Femur (tissue), 1 donor: ENCODE measurements at regions not wholly inside any gene's neighbourhood (a gene's known extent, or its start where the extent isn't known, plus 50 kb on each side); places are given as distances from the start of the nearest gene placed in this dataset.

Experiments
- DNase-seq: peaks from one replicate; pipeline ENCODE4 v3.0.0-alpha.2; 2017

DNA sequence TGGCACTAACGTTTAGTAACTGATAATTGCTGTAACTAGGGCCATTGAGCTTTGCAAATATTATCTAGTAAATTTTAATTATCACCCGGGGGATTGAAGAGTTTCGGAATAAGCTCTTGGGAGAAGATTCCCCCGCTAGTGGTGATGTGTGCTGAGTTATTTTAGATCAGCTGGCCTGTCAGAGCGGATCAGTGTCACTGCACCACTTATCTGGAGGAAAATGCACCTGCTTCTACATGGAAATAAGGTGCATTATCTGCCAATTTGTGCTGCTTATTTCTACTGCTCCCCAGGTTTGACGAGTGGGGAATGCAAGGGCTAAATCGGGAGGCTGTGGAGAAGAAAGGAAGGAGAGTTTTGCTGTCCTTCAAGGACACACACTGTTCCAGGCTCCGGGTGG lies 518.6 kb downstream of the TLE4 start:
- DNase-seq, result no peak

DNA sequence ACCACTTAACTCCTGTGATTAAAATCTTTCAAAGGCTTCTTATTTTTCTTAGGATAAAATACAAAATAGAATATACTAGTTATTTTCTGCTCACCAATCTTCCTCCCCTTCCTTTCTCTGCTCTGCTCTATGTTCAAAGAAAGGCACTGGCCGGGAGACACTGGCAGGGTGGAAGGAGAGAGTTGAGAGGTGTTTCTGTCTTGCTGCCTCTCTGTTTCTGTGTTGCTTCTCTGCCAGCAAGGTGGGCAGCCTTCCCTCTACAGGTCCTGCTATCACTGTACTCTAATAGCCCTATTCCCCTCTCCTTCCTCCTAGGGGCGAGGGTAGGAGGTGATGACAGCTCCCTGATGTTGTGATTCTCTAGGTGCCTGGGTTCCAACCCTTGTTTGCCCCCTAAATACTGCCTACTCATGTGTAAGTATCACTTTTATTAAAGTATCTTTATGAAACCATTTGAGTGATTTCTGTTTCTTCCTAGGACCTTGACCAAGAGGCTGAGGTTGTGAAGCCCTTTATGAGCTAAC lies 515.1 kb downstream of the TLE4 start:
- DNase-seq, result no peak

DNA sequence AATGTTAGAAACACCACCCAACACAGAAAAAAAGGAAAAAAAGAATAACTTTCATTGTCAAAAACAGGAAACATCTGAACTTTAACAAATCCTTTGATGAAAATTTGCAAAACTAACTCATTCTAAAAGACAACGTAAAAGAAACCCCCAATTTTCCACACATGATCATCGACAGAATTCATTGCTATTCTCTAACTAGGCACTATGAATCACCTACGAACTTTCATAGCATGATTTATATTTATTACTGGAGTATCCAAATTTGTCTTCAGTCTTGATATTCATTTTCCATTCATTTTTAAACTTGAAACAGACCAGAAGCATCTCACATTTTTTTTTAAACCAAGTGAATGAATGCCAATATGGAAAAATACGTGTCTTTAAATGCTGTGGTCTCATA lies 514.6 kb downstream of the TLE4 start:
- DNase-seq, result no peak

DNA sequence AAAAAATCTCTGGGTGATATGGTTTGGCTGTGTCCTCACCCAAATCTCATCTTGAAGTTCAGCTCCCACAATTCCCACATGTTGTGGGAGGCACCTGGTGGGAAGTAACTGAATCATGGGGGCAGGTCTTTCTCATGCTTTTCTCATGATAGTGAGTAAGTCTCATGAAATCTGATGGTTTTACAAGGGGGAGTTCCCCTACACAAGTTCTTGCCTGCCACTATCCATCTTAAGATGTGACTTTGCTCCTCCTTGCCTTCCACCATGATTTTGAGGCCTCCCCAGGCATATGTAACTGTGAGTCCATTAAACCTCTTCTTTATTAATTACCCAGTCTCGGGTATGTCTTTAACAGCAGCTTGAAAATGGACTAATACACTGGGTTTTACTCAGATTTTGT lies 513.9 kb downstream of the TLE4 start:
- no peak for DNase-seq

DNA sequence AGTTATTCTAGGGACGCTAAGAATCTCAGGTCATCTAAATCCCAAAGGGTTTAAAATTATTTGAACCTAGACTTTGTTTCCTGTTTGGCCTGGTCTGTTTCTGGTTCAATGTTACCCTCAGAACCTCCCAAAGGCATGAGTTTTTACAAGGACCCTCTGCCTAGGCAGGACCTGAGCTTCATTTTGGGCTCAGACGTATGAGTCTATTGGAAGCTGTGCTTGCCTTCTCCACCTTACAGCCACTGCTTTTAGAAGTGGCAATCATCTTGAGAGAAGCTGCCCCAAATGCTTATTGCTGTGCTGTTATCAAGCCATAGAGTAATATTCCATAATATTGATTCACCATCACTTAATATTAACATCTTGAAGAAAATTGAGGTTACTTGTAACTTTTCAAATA lies 510.4 kb downstream of the TLE4 start:
- DNase-seq, result no peak

DNA sequence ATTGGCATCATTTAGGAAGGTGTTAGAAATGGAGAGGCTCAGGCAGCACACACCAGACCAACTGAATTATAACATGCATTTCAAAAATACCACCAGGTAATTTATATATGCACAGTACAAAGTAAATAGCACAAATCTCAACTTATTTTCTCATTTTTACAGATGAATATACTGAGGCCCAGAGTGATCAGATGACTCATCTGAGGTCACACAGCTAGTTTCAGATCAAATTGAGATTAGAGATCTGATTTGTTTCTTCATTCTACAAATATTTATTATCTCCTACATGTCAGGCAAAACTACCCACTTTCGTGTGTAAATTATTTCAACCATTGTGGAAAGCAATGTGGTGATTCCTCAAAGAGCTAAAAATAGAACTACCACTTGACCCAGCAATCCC lies 507.1 kb downstream of the TLE4 start:
- no peak for DNase-seq

DNA sequence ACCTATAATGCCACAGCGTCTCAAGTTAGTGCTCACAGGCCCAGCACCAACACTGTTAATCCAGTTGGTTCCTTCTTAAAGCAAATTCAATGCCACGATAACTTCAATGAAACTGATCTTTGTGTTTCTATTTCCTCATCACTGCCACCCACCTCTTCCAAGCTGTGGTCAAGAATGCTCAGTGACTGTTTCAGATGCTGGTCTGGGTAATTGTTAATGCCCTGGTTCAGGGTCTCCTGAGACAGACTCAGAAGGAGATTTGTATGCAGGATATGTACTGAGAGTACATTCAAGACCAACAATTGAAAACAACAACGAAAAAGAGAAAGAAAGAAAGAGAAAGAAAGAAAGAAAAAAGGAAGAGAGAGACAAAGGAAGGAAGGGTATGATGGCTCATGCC lies 505.3 kb downstream of the TLE4 start:
- DNase-seq, result no peak

DNA sequence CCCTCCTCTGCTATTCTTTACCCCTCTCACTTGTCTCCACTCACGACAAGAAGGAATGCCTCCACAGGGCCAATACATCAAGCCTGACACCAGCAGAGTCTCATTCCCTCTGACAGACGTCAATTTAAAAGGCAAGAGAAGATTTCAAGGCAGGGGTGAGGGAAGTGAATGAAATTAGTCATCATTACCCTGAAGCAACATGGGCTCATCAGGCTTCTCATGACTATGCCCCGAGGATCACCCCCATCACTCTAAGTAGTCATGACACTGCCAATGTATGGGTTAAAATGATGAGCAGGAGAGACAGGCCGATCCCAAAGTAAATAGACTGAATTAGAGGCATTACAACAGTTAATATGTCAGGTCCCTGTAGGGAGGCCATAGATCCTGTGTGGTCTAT lies 504.4 kb downstream of the TLE4 start:
- no peak for DNase-seq

DNA sequence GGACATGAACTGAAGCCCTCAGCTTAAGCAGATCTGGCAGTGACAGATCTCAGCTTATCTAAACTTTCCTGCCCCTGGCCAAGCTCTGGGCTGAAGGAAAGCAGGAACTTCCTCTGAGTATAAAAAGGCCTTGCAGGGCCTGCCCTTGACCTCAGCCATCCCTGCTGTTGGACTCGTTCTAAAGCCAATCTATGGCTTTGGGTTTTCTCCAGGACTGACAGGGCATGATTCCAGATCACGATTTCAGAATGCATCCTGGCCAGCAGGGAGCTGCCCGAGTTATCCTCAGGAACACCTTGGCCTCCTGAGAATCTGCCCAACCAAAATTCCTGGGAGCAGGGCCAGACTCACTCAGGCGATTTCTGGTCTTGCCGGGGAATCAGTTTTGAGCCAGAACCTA lies 502.7 kb downstream of the TLE4 start:
- DNase-seq, result no peak

DNA sequence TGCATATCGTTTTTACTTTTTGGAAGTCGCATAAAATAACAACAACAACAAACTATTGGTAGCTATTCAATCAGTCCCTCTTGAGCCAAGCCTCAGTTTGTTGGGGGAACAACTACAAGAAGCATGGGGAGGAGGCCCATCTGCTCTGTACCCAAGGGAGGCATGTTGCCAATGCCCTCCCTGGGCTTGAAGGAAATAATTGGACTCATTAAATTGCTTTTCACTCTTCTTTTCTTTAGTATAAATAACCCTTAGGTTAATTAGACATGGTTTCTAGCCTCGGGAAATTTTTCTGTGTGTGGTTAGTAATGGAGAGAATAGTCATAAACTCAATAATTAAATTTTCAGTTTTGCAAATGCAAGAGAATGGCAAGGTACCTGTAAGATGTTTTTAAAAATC lies 500.7 kb downstream of the TLE4 start:
- no peak for DNase-seq

DNA sequence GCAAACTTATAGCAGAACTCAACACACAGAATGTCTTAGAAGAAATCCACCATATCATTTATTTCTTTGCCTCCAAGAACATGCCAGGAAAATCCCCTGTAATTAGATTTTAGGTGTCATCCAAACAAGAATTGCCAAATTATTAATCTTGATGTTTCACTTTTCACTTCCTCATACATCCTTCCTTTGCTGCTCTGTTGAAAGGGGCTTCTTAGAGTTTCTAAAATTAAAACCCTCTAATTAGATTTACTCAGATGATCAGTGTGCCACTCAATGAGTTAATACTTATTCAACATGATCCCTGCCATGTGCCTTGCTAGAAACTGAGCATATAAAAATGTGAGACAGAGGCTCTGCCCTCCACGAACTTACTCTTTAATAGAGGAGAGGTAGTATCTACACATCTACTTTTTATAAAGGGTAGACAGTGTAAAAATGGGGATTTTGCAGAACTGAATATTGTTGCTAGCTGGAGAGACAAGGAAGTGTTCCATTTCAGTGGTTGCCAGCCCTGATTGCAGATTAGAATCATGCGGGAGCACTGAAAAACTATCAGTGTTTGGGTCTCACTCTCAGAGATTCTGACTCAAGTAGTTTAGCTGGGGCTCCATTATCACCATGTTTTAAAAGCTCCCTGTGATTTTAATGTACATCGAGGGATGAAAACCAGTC lies 498.4 kb downstream of the TLE4 start:
- DNase-seq, result no peak

DNA sequence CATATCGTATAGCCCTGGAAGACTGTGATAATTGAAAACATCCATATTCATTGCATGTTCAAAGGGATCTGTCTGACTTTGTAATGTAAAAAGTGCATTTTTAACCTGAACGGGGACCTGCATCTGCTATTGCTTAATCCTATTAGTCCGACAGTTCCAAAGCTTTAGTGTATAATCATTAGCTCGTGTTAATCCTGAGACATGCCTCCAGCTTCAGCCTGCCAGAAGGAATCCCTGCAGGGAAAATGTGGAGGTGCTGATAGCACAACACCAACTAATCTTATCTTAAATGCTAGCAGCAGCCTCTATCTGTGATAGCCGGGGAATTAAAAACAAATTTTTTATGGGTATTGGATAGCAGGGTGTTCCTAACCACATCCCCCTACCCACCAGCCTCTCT lies 495.2 kb downstream of the TLE4 start:
- DNase-seq, result no peak

DNA sequence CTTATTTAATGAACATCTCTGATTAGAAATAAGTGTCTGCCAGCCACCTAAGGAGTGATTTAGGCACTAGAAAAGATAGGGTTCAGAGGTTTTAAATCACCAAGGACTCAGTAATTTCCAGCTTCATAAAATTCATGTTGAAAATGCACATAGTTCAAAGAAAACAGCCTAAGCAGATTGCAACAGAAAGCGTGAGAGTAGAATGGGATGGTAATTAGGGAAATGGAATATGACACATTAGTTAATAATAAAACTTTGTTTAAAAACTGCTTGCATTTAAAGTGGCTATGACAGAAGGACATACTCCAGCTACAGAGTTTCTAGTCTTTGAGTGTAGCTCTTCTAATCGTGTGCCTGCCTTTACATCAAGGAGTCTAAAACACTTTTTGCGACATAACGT lies 490.8 kb downstream of the TLE4 start:
- DNase-seq, result no peak

DNA sequence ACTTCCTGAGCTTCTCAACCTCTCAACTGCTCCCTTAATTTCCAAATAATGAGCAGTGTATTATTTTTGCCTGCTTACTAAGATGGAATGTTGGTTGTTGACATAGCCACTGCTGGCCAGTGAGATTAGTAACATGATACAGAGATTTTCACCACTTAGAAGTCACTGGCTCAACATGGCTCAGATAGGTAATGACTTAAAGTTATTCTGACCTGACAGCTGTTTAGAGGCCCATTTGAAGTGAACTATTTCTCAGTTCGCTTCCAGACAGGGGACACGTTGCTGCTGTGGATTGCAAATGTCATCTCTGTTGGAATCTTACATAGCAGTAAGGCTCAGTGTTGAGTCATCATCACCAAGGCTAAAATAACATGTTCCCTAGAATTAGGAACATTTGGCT lies 490.2 kb downstream of the TLE4 start:
- DNase-seq, result no peak

DNA sequence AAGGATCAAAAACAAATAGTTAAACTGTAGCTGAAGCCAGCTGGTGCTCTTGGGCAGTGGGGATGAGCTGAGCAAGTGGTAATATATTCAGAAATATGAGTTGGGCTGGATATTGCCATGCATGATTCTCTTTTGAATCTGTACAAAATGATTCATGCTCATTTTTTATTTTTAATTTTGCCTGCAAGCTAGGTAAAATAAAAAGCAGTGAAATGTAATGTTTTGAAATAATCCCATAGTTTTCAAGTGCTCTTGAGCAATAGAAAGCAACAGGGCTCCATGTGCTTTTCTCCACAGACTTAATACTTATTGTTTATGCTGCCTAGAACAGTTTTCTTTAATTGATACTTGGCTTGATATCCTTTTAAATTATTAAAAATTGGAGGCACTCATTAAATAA lies 489.3 kb downstream of the TLE4 start:
- DNase-seq, result no peak

DNA sequence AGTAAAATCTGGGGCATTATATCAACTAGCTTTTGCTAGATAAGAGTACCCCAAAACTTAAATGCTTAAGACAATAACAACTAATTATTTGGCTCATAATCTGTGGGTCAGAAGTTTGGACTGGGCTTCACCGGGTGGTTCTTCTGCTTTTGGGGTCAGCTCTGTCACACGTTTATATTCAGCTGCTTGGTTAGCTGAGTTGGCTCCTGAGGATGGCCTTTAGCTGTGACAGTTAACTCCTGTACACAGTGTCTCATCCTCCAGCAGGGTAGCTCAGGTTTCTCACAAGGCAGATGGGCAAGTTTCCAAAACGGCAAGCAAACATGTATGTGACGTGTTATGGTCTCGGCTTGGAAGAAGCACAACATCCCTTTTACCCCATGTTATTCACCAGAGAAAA lies 488.2 kb downstream of the TLE4 start:
- no peak for DNase-seq

DNA sequence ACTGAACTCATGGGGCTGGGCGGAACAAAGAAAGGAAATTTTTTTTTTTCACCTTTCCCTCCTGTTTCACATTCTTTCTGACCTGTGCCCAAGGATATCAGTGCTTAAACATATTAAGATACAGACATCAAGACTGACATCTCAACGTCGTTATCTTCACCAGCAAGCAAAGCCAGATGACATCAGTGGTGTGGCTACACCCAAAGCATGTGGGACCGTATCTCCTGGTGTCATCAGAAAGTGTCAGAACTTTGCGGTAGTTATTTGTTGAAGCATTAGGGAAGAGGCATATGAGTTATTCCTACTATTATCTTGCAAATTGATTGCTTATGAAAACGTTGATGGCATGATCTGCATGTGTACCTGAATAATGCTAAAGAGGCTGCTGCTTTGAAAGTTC lies 487.4 kb downstream of the TLE4 start:
- no peak for DNase-seq

DNA sequence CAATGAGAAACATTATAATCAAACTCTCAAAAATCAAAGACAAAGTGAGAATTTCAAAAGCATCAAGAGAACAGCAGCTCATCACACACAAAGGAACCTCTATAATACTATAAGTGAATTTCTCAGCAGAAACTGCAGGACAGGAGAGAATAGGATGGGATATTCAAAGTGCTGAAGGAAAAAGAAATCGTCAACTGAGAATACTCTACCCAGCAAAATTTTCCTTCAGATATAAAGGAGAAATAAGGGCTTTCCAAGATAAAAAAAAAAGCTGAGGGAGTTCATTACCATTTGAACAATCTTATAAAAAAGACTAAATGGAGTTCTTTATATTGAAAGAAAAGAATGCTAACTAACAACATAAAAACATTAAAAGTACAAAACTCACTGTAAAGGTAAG lies 481.1 kb downstream of the TLE4 start:
- no peak for DNase-seq

DNA sequence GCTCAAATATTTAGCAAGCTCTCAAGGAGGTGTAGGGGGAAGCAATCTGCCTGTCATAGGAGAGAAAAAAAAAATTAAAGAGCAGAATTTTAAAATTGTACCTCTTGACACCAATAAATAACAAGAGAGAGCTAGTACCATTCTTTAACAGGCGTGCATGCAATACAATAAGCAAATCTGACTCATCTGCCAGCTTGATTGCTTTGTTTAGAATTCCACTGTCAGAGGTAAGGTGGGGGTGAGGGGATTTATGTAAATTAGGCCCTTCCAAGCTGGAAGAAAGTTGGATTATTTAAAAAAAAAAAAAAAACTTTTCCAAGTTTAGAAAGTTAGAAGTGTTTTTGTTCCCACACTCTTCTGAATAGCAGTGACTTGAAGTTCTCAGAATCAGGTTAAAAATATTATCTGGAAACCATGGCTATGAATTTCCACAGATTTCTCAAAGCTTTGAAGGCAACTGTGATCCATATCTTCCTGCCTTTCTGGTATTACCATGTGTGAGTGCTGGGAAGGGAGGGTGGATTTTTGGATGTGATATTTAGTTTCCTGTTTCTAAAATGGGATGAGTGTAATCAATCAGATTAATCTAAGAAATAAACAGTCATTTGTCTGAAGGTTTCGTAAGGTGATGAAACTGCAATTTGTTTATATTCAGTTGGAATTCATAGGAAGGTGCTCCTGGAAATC lies 477.5 kb downstream of the TLE4 start:
- DNase-seq, result no peak

DNA sequence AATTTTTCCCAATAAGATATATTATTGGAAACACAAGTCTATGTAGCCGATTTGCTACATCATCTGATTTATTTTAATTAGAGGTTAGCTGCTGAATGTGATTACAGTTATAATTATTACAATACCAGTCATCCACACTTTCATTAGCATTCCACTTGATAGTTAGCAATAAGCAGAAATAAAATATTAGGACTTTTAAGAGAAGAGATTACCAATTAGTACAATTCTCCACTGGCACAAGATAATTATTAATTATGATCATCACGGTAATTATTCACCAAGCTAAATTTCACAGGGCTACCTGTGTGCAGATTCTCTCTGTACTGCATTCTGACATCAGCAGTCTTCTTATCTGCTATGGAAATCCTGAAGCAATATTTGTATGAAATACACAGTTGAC lies 474.7 kb downstream of the TLE4 start:
- DNase-seq, result no peak

DNA sequence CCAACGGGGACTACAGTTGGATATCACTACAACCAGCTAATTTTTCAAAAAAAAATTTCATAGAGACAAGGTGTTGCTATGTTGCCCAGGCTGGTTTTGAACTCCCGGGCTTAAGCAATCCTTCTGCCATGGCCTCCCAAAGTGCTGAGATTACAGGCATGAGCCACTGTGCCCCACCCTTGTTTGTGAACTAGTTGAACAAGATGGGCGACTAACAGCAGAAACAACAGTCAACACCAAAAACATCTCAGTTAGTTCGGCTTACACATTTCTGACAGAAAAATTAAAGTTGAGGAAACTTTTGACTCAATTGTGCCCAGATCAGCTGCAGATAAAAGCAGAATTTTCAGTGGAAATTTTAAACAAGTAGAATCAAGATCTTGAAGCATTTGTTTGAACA lies 470.1 kb downstream of the TLE4 start:
- no peak for DNase-seq

DNA sequence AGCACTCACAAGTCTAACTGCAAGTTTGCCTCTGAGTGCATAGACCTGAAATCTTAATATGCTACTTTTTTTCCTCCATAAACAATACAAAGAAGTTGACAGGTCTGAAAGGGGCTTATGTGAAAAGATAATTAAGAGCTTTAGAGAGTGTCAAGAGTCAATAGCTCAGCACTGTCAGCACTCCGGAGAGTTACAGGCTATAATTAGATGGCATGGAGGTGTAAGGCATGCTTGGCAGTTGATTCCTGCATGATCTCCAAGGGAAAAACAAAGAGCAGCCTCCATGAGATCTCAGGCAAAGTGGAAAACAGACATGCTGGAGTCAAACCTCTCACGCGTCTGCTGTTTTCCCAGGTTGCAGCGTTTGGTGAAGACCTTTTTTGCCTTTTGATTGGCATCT lies 468.7 kb downstream of the TLE4 start:
- no peak for DNase-seq

DNA sequence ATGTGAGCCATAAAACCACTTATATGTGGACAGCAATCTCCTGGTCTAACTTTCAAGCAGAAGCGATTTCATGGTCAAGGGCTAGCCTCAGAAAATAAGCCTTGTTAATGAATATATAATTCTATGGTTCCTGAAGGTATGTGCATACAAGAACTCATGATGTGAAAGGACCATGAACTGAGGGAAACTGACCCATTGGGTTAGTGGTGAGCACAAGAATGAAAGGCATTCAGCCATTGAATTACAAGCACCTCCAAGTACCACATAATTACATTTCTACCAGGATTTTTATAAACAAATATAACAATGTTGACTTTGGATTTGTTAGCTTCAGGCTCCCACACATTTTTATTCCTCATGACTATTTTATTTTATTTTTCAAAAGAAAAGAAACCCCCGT lies 459.0 kb downstream of the TLE4 start:
- no peak for DNase-seq

DNA sequence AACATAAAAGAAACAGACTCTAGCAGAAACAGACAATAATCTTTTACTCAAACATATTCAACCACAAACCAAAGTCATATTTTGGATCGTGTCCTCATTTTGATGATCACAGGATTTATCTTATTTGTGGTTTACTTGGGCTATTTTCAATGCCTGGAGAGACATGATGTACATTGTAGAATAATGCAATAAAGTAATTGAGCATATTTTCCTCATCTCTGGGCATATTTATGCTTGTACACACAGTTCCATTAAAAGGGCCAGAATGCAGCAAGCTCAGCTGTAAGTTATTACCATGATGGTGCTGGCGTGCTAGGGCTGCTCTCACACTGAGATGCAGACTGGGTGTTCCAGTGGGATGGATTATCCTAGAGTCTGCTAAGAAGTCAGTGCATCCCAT lies 456.7 kb downstream of the TLE4 start:
- DNase-seq, result peak; percentile 27
